SH-SY5Y (cell line): ENCODE measurements at regions not wholly inside any gene's neighbourhood (a gene's known extent, or its start where the extent isn't known, plus 50 kb on each side); places are given as distances from the start of the nearest gene placed in this dataset.

Source experiments
- GATA2 ChIP-seq: IDR thresholded peaks from 2 replicates; pipeline ENCODE4 v1.6.1; 2011; ENCODE audit warnings: mild to moderate bottlenecking, low read depth, low read length
- GATA3 ChIP-seq: IDR thresholded peaks from 2 replicates; pipeline ENCODE4 v1.6.1; 2011; ENCODE audit warnings: low read depth, mild to moderate bottlenecking, low read length, moderate library complexity

GRCh38 chr1:235014756-235015155, 113.9 kb downstream of the TOMM20 start:
- no peak for TF ChIP-seq GATA2
- no peak for TF ChIP-seq GATA3
